GM23248 (cell line): ENCODE measurements at regions not wholly inside any gene's neighbourhood (a gene's known extent, or its start where the extent isn't known, plus 50 kb on each side); places are given as distances from the start of the nearest gene placed in this dataset.

Source experiments
- DNase-seq: peaks from one replicate; pipeline ENCODE4 v3.0.0-alpha.2; 2015
- H2AFZ ChIP-seq: fragments of 200-600 bp; sonication (generic); 2 replicates; pipeline ENCODE4 v1.6.1; 2016; ENCODE audit warnings: antibody characterized with exemption
- H3F3A ChIP-seq: fragments of 200-600 bp; sonication (generic); 2 replicates; pipeline ENCODE4 v1.6.1; 2016; ENCODE audit warnings: mild to moderate bottlenecking, antibody characterized with exemption, mixed run types; ENCODE audit not compliant: insufficient read depth
- H3K27ac ChIP-seq: fragments of 200-600 bp; sonication (generic); 2 replicates; pipeline ENCODE4 v1.5.1; 2016; ENCODE audit warnings: mild to moderate bottlenecking
- H3K27me3 ChIP-seq: fragments of 200-600 bp; sonication (generic); replicated peaks from 2 replicates; pipeline ENCODE4 v1.6.1; 2016; ENCODE audit warnings: mild to moderate bottlenecking; ENCODE audit not compliant: insufficient read depth
- H3K36me3 ChIP-seq: fragments of 200-600 bp; sonication (generic); 2 replicates; pipeline ENCODE4 v1.6.1; 2016; ENCODE audit warnings: low read depth, mild to moderate bottlenecking
- H3K4me1 ChIP-seq: fragments of 200-600 bp; sonication (generic); 2 replicates; pipeline ENCODE4 v1.6.1; 2016; ENCODE audit warnings: mild to moderate bottlenecking; ENCODE audit not compliant: insufficient read depth
- H3K4me2 ChIP-seq: fragments of 200-600 bp; sonication (generic); one replicate; pipeline ENCODE4 v1.6.1; 2016; ENCODE audit warnings: mild to moderate bottlenecking; ENCODE audit not compliant: unreplicated experiment
- H3K4me3 ChIP-seq: fragments of 200-600 bp; sonication (generic); 2 replicates; pipeline ENCODE4 v1.5.1; 2016; ENCODE audit warnings: mild to moderate bottlenecking
- H3K79me2 ChIP-seq: fragments of 200-600 bp; sonication (generic); 2 replicates; pipeline ENCODE4 v1.6.1; 2016; ENCODE audit warnings: mild to moderate bottlenecking; ENCODE audit not compliant: insufficient read depth
- H3K9ac ChIP-seq: fragments of 200-600 bp; sonication (generic); 2 replicates; pipeline ENCODE4 v1.6.1; 2016; ENCODE audit warnings: mild to moderate bottlenecking
- H3K9me2 ChIP-seq: fragments of 200-600 bp; sonication (generic); 2 replicates; pipeline ENCODE4 v1.6.1; 2016; ENCODE audit warnings: mixed run types, mild to moderate bottlenecking, moderate library complexity; ENCODE audit not compliant: insufficient read depth
- H3K9me3 ChIP-seq: fragments of 200-600 bp; sonication (generic); one replicate; pipeline ENCODE4 v1.6.1; 2017; ENCODE audit warnings: low read depth
- H4K20me1 ChIP-seq: fragments of 200-600 bp; sonication (generic); 2 replicates; pipeline ENCODE4 v1.6.0; 2016; ENCODE audit not compliant: insufficient read depth
- EZH2 ChIP-seq: fragments of 200-600 bp; sonication (generic); IDR thresholded peaks from 2 replicates; pipeline ENCODE4 v1.6.1; 2018; ENCODE audit warnings: antibody characterized with exemption, mild to moderate bottlenecking; ENCODE audit not compliant: insufficient read depth, poor library complexity, severe bottlenecking
- EZH2phosphoT487 ChIP-seq: fragments of 200-600 bp; sonication (generic); IDR thresholded peaks from 2 replicates; pipeline ENCODE4 v1.6.1; 2018; ENCODE audit warnings: antibody characterized with exemption, moderate library complexity, mild to moderate bottlenecking, low read depth; ENCODE audit not compliant: insufficient read depth
- WGBS, 2 experiments: methylation state at CpG; one replicate each; pipeline ENCODE4 v1.1.6; 2015 to 2017; ENCODE audit warnings: low lambda C conversion rate in 2 of 2, low coverage in 1 of 2; ENCODE audit errors: missing lambda C conversion rate in 2 of 2; 5-methylcytosine and 5-hydroxymethylcytosine counted together
- in situ Hi-C: fragments of 300-500 bp; cut with MboI; formaldehyde crosslinking; loops from 2 replicates; pipeline ENCODE4 v1.15.0; 2020

- Histone ChIP-seq H3F3A (no peaks in the 10 kb centered on the region), H3K36me3 (no peaks in the 10 kb centered on the region), H3K9me3 (no peaks in the 10 kb centered on the region), H2AFZ (no peak overlapping the region), H3K9me2 (no peaks in the 10 kb centered on the region), H3K4me2 (no peak overlapping the region), H4K20me1 (no peaks in the 10 kb centered on the region), H3K9ac (no peak overlapping the region), H3K79me2 (no peaks in the 10 kb centered on the region), H3K4me3 (no peak overlapping the region), H3K27me3 (no peaks in the 10 kb centered on the region), H3K4me1 (no peaks in the 10 kb centered on the region), H3K27ac (no peak overlapping the region)
- no peak for DNase-seq
- WGBS, 2 experiments: 1 to 4% methylated on average over 3 of the region's 3 CpGs
- TF ChIP-seq EZH2: no peak
- no peak for TF ChIP-seq EZH2phosphoT487
- in situ Hi-C loops: no loop called here
Observed at GRCh38 chr4:75229806-75230570, 284.2 kb downstream of the RCHY1 start.

DNA sequence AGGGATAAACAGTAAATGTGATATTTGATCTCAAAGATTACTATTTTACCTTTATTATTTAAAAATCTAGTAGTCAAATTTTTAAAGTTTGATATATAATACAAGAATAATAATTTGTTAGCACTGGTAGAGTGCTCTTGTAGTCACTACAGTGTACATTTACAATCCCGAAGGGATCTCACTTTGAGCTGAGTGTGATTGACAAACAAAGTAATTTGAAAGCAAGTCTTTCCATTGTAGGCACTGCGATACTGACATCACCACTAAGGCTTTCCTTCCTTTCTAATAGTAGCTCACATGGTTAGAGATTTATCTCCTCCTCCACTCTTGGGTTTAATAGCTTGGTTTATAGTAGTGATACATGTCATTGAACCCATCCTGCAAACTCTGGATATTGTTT lies 280.6 kb downstream of the PARM1 start:
- in situ Hi-C loops: no loop called here
- no peak for DNase-seq
- Histone ChIP-seq H3K4me2 (no peak overlapping the region), H3K36me3 (no peaks in the 10 kb centered on the region), H4K20me1 (no peaks in the 10 kb centered on the region), H3K27ac (no peak overlapping the region), H3K27me3 (no peaks in the 10 kb centered on the region), H3F3A (no peaks in the 10 kb centered on the region), H3K79me2 (no peaks in the 10 kb centered on the region), H3K9ac (no peak overlapping the region), H3K9me3 (no peaks in the 10 kb centered on the region), H3K4me1 (no peaks in the 10 kb centered on the region), H2AFZ (no peak overlapping the region), H3K9me2 (no peaks in the 10 kb centered on the region), H3K4me3 (no peak overlapping the region)
- 2 to 6% methylated on average over 2 of the region's 2 CpGs for WGBS, 2 experiments
- TF ChIP-seq EZH2 (no peak), EZH2phosphoT487 (no peak)

- no peak overlapping the region for H3K4me3 ChIP-seq
- in situ Hi-C loops: no loop called here
- no peak overlapping the region for H3K4me2 ChIP-seq
- WGBS, 2 experiments: 7 to 12% methylated on average over 4 of the region's 4 CpGs
- H3K9me2 ChIP-seq: no peaks in the 10 kb centered on the region
- H3K79me2 ChIP-seq: no peaks in the 10 kb centered on the region
- no peak overlapping the region for H3K9ac ChIP-seq
- no peaks in the 10 kb centered on the region for H3K36me3 ChIP-seq
- H3K9me3 ChIP-seq: no peaks in the 10 kb centered on the region
- H3F3A ChIP-seq: no peaks in the 10 kb centered on the region
- TF ChIP-seq EZH2phosphoT487 (no peak), EZH2 (no peak)
- no peaks in the 10 kb centered on the region for H3K4me1 ChIP-seq
- DNase-seq: no peak
- no peak overlapping the region for H3K27ac ChIP-seq
- H3K27me3 ChIP-seq: no peaks in the 10 kb centered on the region
- H4K20me1 ChIP-seq: no peaks in the 10 kb centered on the region
- no peak overlapping the region for H2AFZ ChIP-seq
Observed at GRCh38 chr4:75211422-75211821, 278.5 kb downstream of the PARM1 start.

GRCh38 chr4:75207902-75208301 lies 275.0 kb downstream of the PARM1 start:
- Histone ChIP-seq H3K4me2 (no peak overlapping the region), H3K27ac (no peak overlapping the region), H3K9me3 (no peaks in the 10 kb centered on the region), H2AFZ (no peak overlapping the region), H3K9ac (no peak overlapping the region), H4K20me1 (no peaks in the 10 kb centered on the region), H3K36me3 (no peaks in the 10 kb centered on the region), H3K27me3 (no peaks in the 10 kb centered on the region), H3K4me3 (no peak overlapping the region), H3K4me1 (no peaks in the 10 kb centered on the region), H3K9me2 (no peaks in the 10 kb centered on the region), H3F3A (no peaks in the 10 kb centered on the region), H3K79me2 (no peaks in the 10 kb centered on the region)
- WGBS, 2 experiments: 42 to 44% methylated on average over 1 of the region's 1 CpG
- in situ Hi-C loops: no loop called here
- no peak for DNase-seq
- TF ChIP-seq EZH2phosphoT487: no peak
- no peak for TF ChIP-seq EZH2
